GM12892 (cell line): ENCODE measurements at regions not wholly inside any gene's neighbourhood (a gene's known extent, or its start where the extent isn't known, plus 50 kb on each side); places are given as distances from the start of the nearest gene placed in this dataset.

Experiments
- DNase-seq: peaks from one replicate; pipeline ENCODE4 v3.0.0; 2011; ENCODE audit not compliant: insufficient read length
- FAIRE-seq: peaks from 2 replicates; lab custom pipeline; 2011; peaks lifted over from hg19 to GRCh38; lab: Jason Lieb, UNC
- POLR2A ChIP-seq: IDR thresholded peaks from 2 replicates; pipeline ENCODE4 v1.6.1; 2011; ENCODE audit warnings: low read depth, low read length, control low read depth
- POLR2AphosphoS5 ChIP-seq: IDR thresholded peaks from 2 replicates; pipeline ENCODE4 v1.6.1; 2011; ENCODE audit warnings: low read depth, low read length, control low read depth
- TAF1 ChIP-seq: IDR thresholded peaks from 2 replicates; pipeline ENCODE4 v1.6.1; 2011; ENCODE audit warnings: low read depth, mild to moderate bottlenecking, control low read depth, low read length, borderline replicate concordance

- no peak for TF ChIP-seq TAF1
- no peak for TF ChIP-seq POLR2AphosphoS5
- no peak for TF ChIP-seq POLR2A
- FAIRE-seq = no peak
- DNase-seq = no peak
Measured at GRCh38 chr12:5371631-5372030, 60.3 kb upstream of the NTF3 start.

- TF ChIP-seq POLR2A (no peak), POLR2AphosphoS5 (no peak), TAF1 (no peak)
- no peak for DNase-seq
- FAIRE-seq = no peak
Measured at GRCh38 chr12:5374713-5375112, 57.2 kb upstream of the NTF3 start.

- no peak for FAIRE-seq
- TF ChIP-seq TAF1 (no peak), POLR2AphosphoS5 (no peak), POLR2A (no peak)
- DNase-seq = no peak
Measured at GRCh38 chr12:5375547-5376295, 56.2 kb upstream of the NTF3 start.

- TF ChIP-seq POLR2A (no peak), POLR2AphosphoS5 (no peak), TAF1 (no peak)
- FAIRE-seq = no peak
- no peak for DNase-seq
Measured at GRCh38 chr12:5376591-5377207, 55.2 kb upstream of the NTF3 start.

GRCh38 chr12:5377997-5378592 is 53.8 kb upstream of the NTF3 start:
- FAIRE-seq = no peak
- TF ChIP-seq POLR2AphosphoS5 = no peak
- TF ChIP-seq TAF1 = no peak
- DNase-seq = no peak

DNA sequence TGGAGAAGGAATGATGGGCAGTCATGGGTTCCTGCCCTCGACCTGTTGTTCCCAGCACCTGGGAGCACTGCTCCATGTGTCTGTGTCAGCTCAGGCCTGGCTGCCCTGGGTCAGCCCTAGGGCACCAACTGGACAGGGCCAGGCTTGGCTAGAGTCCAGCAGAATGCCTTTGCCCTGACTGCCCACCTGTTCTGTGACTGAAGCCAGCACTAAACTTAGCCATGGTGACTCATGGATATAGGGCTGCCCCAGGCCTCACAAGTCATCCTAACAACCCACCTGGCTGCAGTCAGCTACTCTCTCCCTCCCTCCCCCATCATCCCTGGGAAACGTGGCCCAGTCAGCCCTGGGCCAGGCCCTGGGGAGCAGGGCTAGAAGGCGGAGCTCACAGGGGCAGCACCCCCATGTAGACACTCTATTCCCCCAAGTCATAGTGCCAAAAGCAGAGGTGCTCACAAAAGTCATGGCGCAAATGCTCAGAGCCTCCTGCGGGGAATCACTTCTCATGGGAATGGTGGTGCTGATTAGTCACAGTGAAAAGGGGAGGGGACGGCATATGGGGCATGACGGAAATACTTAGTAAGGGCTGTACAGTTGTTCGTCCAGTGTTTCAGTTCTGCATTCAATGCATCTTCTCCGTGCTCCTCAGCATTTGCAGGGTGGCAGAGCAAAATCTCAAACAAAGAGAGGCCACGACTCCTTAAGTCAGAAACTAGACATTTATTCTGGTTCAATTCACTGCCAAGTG is 52.0 kb upstream of the NTF3 start:
- no peak for FAIRE-seq
- DNase-seq = no peak
- no peak for TF ChIP-seq POLR2A
- no peak for TF ChIP-seq POLR2AphosphoS5
- no peak for TF ChIP-seq TAF1
